HL-60 (cell line): ENCODE measurements at regions not wholly inside any gene's neighbourhood (a gene's known extent, or its start where the extent isn't known, plus 50 kb on each side); places are given as distances from the start of the nearest gene placed in this dataset.

Experiments
- DNase-seq, 2 experiments: peaks; one replicate each; pipeline ENCODE4 v3.0.0-alpha.2; 2010 to 2020; ENCODE audit warnings: low read depth in 1 of 2, low spot score in 1 of 2
- H3K27ac ChIP-seq: fragments of 250-450 bp; sonication (Bioruptor Pico); replicated peaks from 2 replicates; pipeline ENCODE4 v1.5.1; 2020; ENCODE audit warnings: mild to moderate bottlenecking, moderate library complexity
- H3K27me3 ChIP-seq: fragments of 250-450 bp; sonication (Bioruptor Pico); 2 replicates; pipeline ENCODE4 v1.5.1; 2021; ENCODE audit warnings: mild to moderate bottlenecking, moderate library complexity; ENCODE audit not compliant: insufficient read depth, poor library complexity, severe bottlenecking
- H3K4me3 ChIP-seq: replicated peaks from 2 replicates; pipeline ENCODE4 v1.5.1; 2011; ENCODE audit warnings: mild to moderate bottlenecking, control low read depth, low read length; ENCODE audit not compliant: insufficient read depth
- GABPA ChIP-seq: IDR thresholded peaks from 2 replicates; pipeline ENCODE4 v1.6.1; 2012; ENCODE audit warnings: low read depth
- POLR2AphosphoS5 ChIP-seq: IDR thresholded peaks from 2 replicates; pipeline ENCODE4 v1.6.1; 2012; ENCODE audit warnings: low read depth
- SPI1 ChIP-seq: IDR thresholded peaks from 2 replicates; pipeline ENCODE4 v1.6.1; 2012; ENCODE audit warnings: low read depth, mild to moderate bottlenecking, borderline replicate concordance
- TF ChIP-seq, protein P1 (sequence below): IDR thresholded peaks from one replicate; pipeline ENCODE4 v1.5.1; 2011; ENCODE audit warnings: low read length, control low read depth, inconsistent platforms; ENCODE audit not compliant: insufficient read depth
- TF ChIP-seq, protein P2 (sequence below): IDR thresholded peaks from 2 replicates; pipeline ENCODE4 v1.6.1; 2012; ENCODE audit warnings: low read depth; ENCODE audit not compliant: insufficient replicate concordance

DNA sequence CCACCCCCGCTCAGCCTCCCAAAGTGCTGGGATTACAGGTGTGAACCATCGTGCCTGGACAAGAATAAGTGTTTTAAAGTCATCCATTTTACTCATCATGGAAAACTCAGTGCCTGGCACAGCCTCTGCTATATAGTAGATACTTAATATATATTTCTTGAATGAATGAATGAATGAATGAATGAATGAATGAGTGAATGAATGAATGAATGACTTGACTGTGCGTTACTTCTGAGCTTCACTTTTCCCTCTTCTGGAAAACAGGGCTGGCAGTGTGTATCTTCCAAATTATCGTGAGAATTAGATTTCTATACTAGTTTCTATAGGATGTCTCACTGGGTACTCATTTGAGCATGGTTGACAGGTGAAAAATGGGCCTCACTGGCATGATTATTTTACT is 307.3 kb upstream of the ERCC4 start:
- TF ChIP-seq POLR2AphosphoS5 (no peak), GABPA (no peak), SPI1 (no peak)
- TF ChIP-seq, protein P1, sequence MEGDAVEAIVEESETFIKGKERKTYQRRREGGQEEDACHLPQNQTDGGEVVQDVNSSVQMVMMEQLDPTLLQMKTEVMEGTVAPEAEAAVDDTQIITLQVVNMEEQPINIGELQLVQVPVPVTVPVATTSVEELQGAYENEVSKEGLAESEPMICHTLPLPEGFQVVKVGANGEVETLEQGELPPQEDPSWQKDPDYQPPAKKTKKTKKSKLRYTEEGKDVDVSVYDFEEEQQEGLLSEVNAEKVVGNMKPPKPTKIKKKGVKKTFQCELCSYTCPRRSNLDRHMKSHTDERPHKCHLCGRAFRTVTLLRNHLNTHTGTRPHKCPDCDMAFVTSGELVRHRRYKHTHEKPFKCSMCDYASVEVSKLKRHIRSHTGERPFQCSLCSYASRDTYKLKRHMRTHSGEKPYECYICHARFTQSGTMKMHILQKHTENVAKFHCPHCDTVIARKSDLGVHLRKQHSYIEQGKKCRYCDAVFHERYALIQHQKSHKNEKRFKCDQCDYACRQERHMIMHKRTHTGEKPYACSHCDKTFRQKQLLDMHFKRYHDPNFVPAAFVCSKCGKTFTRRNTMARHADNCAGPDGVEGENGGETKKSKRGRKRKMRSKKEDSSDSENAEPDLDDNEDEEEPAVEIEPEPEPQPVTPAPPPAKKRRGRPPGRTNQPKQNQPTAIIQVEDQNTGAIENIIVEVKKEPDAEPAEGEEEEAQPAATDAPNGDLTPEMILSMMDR = no peak
- TF ChIP-seq, protein P2, sequence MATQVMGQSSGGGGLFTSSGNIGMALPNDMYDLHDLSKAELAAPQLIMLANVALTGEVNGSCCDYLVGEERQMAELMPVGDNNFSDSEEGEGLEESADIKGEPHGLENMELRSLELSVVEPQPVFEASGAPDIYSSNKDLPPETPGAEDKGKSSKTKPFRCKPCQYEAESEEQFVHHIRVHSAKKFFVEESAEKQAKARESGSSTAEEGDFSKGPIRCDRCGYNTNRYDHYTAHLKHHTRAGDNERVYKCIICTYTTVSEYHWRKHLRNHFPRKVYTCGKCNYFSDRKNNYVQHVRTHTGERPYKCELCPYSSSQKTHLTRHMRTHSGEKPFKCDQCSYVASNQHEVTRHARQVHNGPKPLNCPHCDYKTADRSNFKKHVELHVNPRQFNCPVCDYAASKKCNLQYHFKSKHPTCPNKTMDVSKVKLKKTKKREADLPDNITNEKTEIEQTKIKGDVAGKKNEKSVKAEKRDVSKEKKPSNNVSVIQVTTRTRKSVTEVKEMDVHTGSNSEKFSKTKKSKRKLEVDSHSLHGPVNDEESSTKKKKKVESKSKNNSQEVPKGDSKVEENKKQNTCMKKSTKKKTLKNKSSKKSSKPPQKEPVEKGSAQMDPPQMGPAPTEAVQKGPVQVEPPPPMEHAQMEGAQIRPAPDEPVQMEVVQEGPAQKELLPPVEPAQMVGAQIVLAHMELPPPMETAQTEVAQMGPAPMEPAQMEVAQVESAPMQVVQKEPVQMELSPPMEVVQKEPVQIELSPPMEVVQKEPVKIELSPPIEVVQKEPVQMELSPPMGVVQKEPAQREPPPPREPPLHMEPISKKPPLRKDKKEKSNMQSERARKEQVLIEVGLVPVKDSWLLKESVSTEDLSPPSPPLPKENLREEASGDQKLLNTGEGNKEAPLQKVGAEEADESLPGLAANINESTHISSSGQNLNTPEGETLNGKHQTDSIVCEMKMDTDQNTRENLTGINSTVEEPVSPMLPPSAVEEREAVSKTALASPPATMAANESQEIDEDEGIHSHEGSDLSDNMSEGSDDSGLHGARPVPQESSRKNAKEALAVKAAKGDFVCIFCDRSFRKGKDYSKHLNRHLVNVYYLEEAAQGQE = no peak
- DNase-seq = no peak
- no peak overlapping the region for H3K4me3 ChIP-seq
- no peaks in the 10 kb centered on the region for H3K27me3 ChIP-seq
- no peak overlapping the region for H3K27ac ChIP-seq

DNA sequence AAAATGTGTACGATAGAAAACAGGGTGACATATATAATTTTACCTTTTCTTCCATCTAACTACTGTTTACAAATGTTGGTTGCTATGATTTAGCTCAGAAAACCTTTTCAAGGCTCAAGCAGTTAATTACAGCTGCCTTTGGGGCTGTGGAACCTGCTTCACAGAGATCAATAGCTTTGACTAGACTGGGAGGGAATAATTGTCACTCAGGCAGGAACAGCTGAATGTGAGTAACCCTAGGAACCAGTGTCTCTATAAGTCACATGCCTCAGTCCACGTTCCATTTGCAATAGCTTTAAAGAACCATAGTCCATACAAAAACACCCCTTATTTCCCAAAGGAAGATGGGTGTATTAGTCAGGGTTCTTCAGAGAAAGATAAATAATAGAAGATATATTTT is 306.8 kb upstream of the ERCC4 start:
- Histone ChIP-seq H3K27me3 (no peaks in the 10 kb centered on the region), H3K27ac (no peak overlapping the region), H3K4me3 (no peak overlapping the region)
- DNase-seq = no peak
- TF ChIP-seq POLR2AphosphoS5 (no peak), GABPA (no peak)

DNA sequence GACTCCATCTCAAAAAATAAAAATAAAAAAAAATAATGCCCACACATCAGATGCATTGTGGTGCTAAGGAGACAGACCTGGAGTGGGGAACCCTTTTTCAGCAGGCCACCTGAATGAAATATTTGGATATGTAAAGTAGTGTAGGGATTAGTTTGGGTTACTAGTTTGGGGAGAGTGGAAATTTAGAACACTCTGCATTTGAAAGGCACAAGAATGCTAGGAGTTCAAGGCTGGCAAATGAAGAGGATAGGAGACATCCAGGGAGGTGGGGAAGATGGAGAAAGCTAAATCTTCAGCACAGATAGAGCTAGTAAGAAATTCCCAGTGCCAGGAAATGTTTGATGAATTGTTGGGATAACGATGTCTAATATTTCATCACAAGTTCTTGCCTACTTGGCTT is 298.3 kb upstream of the ERCC4 start:
- Histone ChIP-seq H3K4me3 (no peak overlapping the region), H3K27ac (no peak overlapping the region), H3K27me3 (no peaks in the 10 kb centered on the region)
- TF ChIP-seq POLR2AphosphoS5 (no peak), SPI1 (no peak), GABPA (no peak)
- TF ChIP-seq, protein P1 = no peak
- TF ChIP-seq, protein P2 = no peak
- no peak for DNase-seq

DNA sequence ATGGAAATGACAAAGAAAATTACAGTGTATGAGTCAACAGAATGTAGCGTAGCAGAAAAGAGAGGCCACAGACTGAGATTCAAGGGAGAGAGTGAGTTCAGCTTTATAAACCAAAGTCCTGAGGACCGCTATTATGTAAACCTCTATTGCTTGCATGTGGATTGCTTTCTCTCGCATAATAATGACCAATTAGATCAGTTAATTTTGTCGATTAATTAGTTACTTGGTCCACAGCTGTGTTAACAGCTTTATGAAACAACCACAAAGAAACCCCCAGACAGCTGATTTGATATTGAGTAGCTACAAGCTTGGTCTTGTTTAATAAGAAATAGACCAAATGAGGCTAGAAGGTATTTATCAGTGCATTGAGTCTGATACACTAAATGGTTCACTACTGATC is 291.8 kb upstream of the ERCC4 start:
- Histone ChIP-seq H3K27me3 (no peaks in the 10 kb centered on the region), H3K27ac (no peak overlapping the region), H3K4me3 (no peak overlapping the region)
- DNase-seq = no peak
- TF ChIP-seq, protein P1 = no peak
- TF ChIP-seq, protein P2 = no peak
- TF ChIP-seq POLR2AphosphoS5 (no peak), SPI1 (no peak), GABPA (no peak)
